ENCODE measurements at regions not wholly inside any gene's neighbourhood (a gene's known extent, or its start where the extent isn't known, plus 50 kb on each side); places are given as distances from the start of the nearest gene placed in this dataset.

GRCh38 chr17:71878271-71878670 is 242.5 kb upstream of the SOX9 start:
- H3K4me2 ChIP-seq (replicated peaks; ENCODE audit: low read depth, low read length, poor library complexity, severe bottlenecking), result no peak overlapping the region
- Mint-ChIP-seq H3K27ac (no peak overlapping the region), H3K4me3 (no peak overlapping the region), H3K27me3 (peaks cover under 1% of the 10 kb centered on the region), H3K9me3 (ENCODE audit: insufficient read depth) (no peaks in the 10 kb centered on the region), H3K4me1 (no peaks in the 10 kb centered on the region)
- DNase-seq (no peak), ATAC-seq (ENCODE audit: low read depth) (no peak)
- no peaks in the 10 kb centered on the region for H3K36me3 ChIP-seq (replicated peaks in 1 of 2; ENCODE audit: control extremely low read depth in 1 of 2, control insufficient read depth in 1 of 2, extremely low read depth in 1 of 2, insufficient read depth in 2 of 2, low read length in 1 of 2)
- POLR2A ChIA-PET, result no interaction called here
- TF ChIP-seq CTCF (IDR thresholded peaks at IDR 0.05), result no peak
- TF ChIP-seq EZH2 (IDR thresholded peaks at IDR 0.05; ENCODE audit: borderline replicate concordance, insufficient read depth, low read depth, low read length, poor library complexity, severe bottlenecking), result no peak
- no peak overlapping the region for H2AFZ ChIP-seq (ENCODE audit: insufficient read depth, low read depth, low read length, poor library complexity, severe bottlenecking)
- H3K27me3 ChIP-seq (replicated peaks in 1 of 4; ENCODE audit: control extremely low read depth in 1 of 4, control insufficient read depth in 3 of 4, insufficient read depth in 4 of 4, low read length in 3 of 4), result no peaks in the 10 kb centered on the region
- no peaks in the 10 kb centered on the region for H3K9me3 ChIP-seq (ENCODE audit: control extremely low read depth in 1 of 3, control insufficient read depth in 2 of 3, insufficient read depth in 1 of 3, low read length in 2 of 3)
- WGBS (ENCODE audit: insufficient coverage), result 63% methylated on average over 1 of the region's 1 CpG
- H3K79me2 ChIP-seq (ENCODE audit: control insufficient read depth, insufficient read depth, low read length), result no peaks in the 10 kb centered on the region
- H3K27ac ChIP-seq (ENCODE audit: low read length in 2 of 2), result no peak overlapping the region
- H3K9ac ChIP-seq (ENCODE audit: low read length), result no peak overlapping the region
- H3K4me3 ChIP-seq (ENCODE audit: control extremely low read depth in 1 of 5, extremely low read depth in 1 of 5, insufficient read depth in 1 of 5, low read depth in 2 of 5, low read length in 4 of 5), result no peak overlapping the region
- intact Hi-C loops (cut with micrococcal nuclease), result no loop called here
- no peaks in the 10 kb centered on the region for H3K4me1 ChIP-seq (ENCODE audit: control insufficient read depth in 2 of 2, insufficient read depth in 2 of 2, low read length in 2 of 2)
- CTCF ChIA-PET, result no interaction called here
- no peaks in the 10 kb centered on the region for H4K20me1 ChIP-seq (ENCODE audit: control insufficient read depth, insufficient read depth, low read length, poor library complexity, severe bottlenecking)

- no peaks in the 10 kb centered on the region for H3K4me1 ChIP-seq (ENCODE audit: control insufficient read depth in 2 of 2, insufficient read depth in 2 of 2, low read length in 2 of 2)
- WGBS (ENCODE audit: insufficient coverage), result no CpG with 5 or more reads among the region's 4 CpGs
- H3K79me2 ChIP-seq (ENCODE audit: control insufficient read depth, insufficient read depth, low read length), result no peaks in the 10 kb centered on the region
- ATAC-seq (ENCODE audit: low read depth) (no peak), DNase-seq (no peak)
- no peaks in the 10 kb centered on the region for H3K9me3 Mint-ChIP-seq (ENCODE audit: insufficient read depth)
- no peaks in the 10 kb centered on the region for H3K9me3 ChIP-seq (ENCODE audit: control extremely low read depth in 1 of 3, control insufficient read depth in 2 of 3, insufficient read depth in 1 of 3, low read length in 2 of 3)
- ChIA-PET POLR2A (no interaction called here), CTCF (no interaction called here)
- H3K9ac ChIP-seq (ENCODE audit: low read length), result no peak overlapping the region
- no peaks in the 10 kb centered on the region for H4K20me1 ChIP-seq (ENCODE audit: control insufficient read depth, insufficient read depth, low read length, poor library complexity, severe bottlenecking)
- no peaks in the 10 kb centered on the region for H3K36me3 ChIP-seq (replicated peaks in 1 of 2; ENCODE audit: control extremely low read depth in 1 of 2, control insufficient read depth in 1 of 2, extremely low read depth in 1 of 2, insufficient read depth in 2 of 2, low read length in 1 of 2)
- no peaks in the 10 kb centered on the region for H3K27me3 ChIP-seq (replicated peaks in 1 of 4; ENCODE audit: control extremely low read depth in 1 of 4, control insufficient read depth in 3 of 4, insufficient read depth in 4 of 4, low read length in 3 of 4)
- TF ChIP-seq CTCF (IDR thresholded peaks at IDR 0.05) (no peak), EZH2 (IDR thresholded peaks at IDR 0.05; ENCODE audit: borderline replicate concordance, insufficient read depth, low read depth, low read length, poor library complexity, severe bottlenecking) (no peak)
- H3K4me3 Mint-ChIP-seq, result no peak overlapping the region
- H3K4me1 Mint-ChIP-seq, result no peaks in the 10 kb centered on the region
- H3K4me3 ChIP-seq (ENCODE audit: control extremely low read depth in 1 of 5, extremely low read depth in 1 of 5, insufficient read depth in 1 of 5, low read depth in 2 of 5, low read length in 4 of 5), result no peak overlapping the region
- H3K27ac ChIP-seq (ENCODE audit: low read length in 2 of 2), result no peak overlapping the region
- no peak overlapping the region for H3K27ac Mint-ChIP-seq
- no peak overlapping the region for H3K4me2 ChIP-seq (replicated peaks; ENCODE audit: low read depth, low read length, poor library complexity, severe bottlenecking)
- no peak overlapping the region for H2AFZ ChIP-seq (ENCODE audit: insufficient read depth, low read depth, low read length, poor library complexity, severe bottlenecking)
- intact Hi-C loops (cut with micrococcal nuclease), result no loop called here
- H3K27me3 Mint-ChIP-seq, result peaks cover 4% of the 10 kb centered on the region
Observed at GRCh38 chr17:71878998-71879397, 241.8 kb upstream of the SOX9 start.

Measured in B cell (primary cell).